GM21423 (cell line): ENCODE measurements at regions not wholly inside any gene's neighbourhood (a gene's known extent, or its start where the extent isn't known, plus 50 kb on each side); places are given as distances from the start of the nearest gene placed in this dataset.
"Not testable (repeated sequence)": the region's sequence is repeated elsewhere in the genome, so short reads cannot be mapped to it uniquely, and the experiment has no call there.

Experiments
- ATAC-seq: cut with Tn5 transposase; IDR thresholded peaks from one replicate; pipeline ENCODE4 v1.9.1; 2021; ENCODE audit warnings: mild to moderate bottlenecking, moderate library complexity; ENCODE audit not compliant: unreplicated experiment

- no peak for ATAC-seq
Observed at GRCh38 chr5:82901281-82901888, 175.8 kb downstream of the TMEM167A start.

- ATAC-seq = no peak
Observed at GRCh38 chr5:82894716-82895115, 182.5 kb downstream of the TMEM167A start.

- ATAC-seq = no peak
Observed at GRCh38 chr5:82889088-82889487, 188.1 kb downstream of the TMEM167A start.

GRCh38 chr5:82886911-82887310 is 190.3 kb downstream of the TMEM167A start:
- ATAC-seq = no peak

GRCh38 chr5:82885627-82886389 is 191.4 kb downstream of the TMEM167A start:
- ATAC-seq = peak; percentile 48

GRCh38 chr5:82884821-82885471 is 192.2 kb downstream of the TMEM167A start:
- ATAC-seq = no peak

GRCh38 chr5:82882316-82882715 is 194.9 kb downstream of the TMEM167A start:
- ATAC-seq = no peak

- no peak for ATAC-seq
Observed at GRCh38 chr5:82881571-82882174, 195.5 kb downstream of the TMEM167A start.

GRCh38 chr5:82879089-82879488 is 198.1 kb downstream of the TMEM167A start:
- ATAC-seq = no peak

- no peak for ATAC-seq
Observed at GRCh38 chr5:82873452-82873851, 203.7 kb downstream of the TMEM167A start.

GRCh38 chr5:82872321-82873288 is 204.6 kb downstream of the TMEM167A start:
- not testable (repeated sequence) for ATAC-seq

GRCh38 chr5:82865625-82866024 is 211.6 kb downstream of the TMEM167A start:
- no peak for ATAC-seq

- no peak for ATAC-seq
Observed at GRCh38 chr5:82863266-82863665, 213.9 kb downstream of the TMEM167A start.

- no peak for ATAC-seq
Observed at GRCh38 chr5:82862711-82863110, 214.5 kb downstream of the TMEM167A start.

GRCh38 chr5:82862261-82862660 is 214.9 kb downstream of the TMEM167A start:
- no peak for ATAC-seq

- no peak for ATAC-seq
Observed at GRCh38 chr5:82861701-82862100, 215.5 kb downstream of the TMEM167A start.

- ATAC-seq = no peak
Observed at GRCh38 chr5:82859451-82860140, 217.6 kb downstream of the TMEM167A start.

- ATAC-seq = no peak
Observed at GRCh38 chr5:82858151-82859025, 218.8 kb downstream of the TMEM167A start.
